ENCODE measurements at regions not wholly inside any gene's neighbourhood (a gene's known extent, or its start where the extent isn't known, plus 50 kb on each side); places are given as distances from the start of the nearest gene placed in this dataset.
A peak's percentile ranks its signal among the peaks of the same experiment; 100 is the strongest.

DNA sequence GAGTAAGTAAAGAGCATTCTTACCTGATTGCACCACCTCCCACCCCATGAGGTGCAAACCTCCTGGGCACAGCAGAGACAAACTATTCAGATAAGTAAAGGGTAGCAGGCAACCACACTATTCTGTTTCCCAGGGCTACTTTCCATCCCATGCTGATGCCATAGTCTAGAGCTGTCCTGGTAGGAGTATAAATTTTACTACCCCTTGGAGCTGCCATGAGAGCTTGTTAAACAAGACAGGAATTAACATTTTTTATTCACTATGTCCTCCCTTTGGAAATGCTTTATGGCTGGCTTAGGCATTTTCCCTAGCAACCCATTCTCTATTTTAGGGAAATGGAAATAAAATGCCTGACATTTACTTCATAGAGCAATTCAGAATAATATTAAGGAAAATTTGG lies 324.6 kb upstream of the USP25 start:
- Histone ChIP-seq H3K4me2 (no peak overlapping the region), H3K27ac (ENCODE audit: low read depth) (no peak overlapping the region), H2AFZ (no peak overlapping the region), H3K9me2 (ENCODE audit: insufficient read depth) (peaks cover 6% of the 10 kb centered on the region), H4K20me1 (replicated peaks; ENCODE audit: insufficient read depth) (no peaks in the 10 kb centered on the region), H3K27me3 (ENCODE audit: insufficient read depth) (no peaks in the 10 kb centered on the region), H3F3A (replicated peaks; ENCODE audit: low read depth) (no peaks in the 10 kb centered on the region), H3K36me3 (ENCODE audit: insufficient read depth) (no peaks in the 10 kb centered on the region), H3K79me2 (replicated peaks; ENCODE audit: insufficient read depth) (no peaks in the 10 kb centered on the region), H3K4me1 (ENCODE audit: insufficient read depth) (no peaks in the 10 kb centered on the region), H3K4me3 (no peak overlapping the region)
- no peaks in the 10 kb centered on the region for H3K36me3 Mint-ChIP-seq (ENCODE audit: low read depth)
- H3K9me3 Mint-ChIP-seq: no peaks in the 10 kb centered on the region
- H3K27ac Mint-ChIP-seq: no peak overlapping the region
- TF ChIP-seq JUNB (IDR thresholded peaks at IDR 0.05; ENCODE audit: unreplicated experiment) (no peak), EZH2 (IDR thresholded peaks at IDR 0.05; ENCODE audit: low read depth, unreplicated experiment) (no peak), EZH2phosphoT487 (IDR thresholded peaks at IDR 0.05; ENCODE audit: unreplicated experiment) (no peak), NANOG (IDR thresholded peaks at IDR 0.05; ENCODE audit: borderline replicate concordance) (no peak)
- DNase-seq (ENCODE audit: low spot score) (no peak), ATAC-seq (no peak)
- no peaks in the 10 kb centered on the region; the same call in 1 of the 3 replicates for H3K4me1 Mint-ChIP-seq
- no peak overlapping the region for H3K4me3 Mint-ChIP-seq
- peaks cover 2% of the 10 kb centered on the region for H3K27me3 Mint-ChIP-seq (ENCODE audit: insufficient read depth, low read depth, poor library complexity)

DNA sequence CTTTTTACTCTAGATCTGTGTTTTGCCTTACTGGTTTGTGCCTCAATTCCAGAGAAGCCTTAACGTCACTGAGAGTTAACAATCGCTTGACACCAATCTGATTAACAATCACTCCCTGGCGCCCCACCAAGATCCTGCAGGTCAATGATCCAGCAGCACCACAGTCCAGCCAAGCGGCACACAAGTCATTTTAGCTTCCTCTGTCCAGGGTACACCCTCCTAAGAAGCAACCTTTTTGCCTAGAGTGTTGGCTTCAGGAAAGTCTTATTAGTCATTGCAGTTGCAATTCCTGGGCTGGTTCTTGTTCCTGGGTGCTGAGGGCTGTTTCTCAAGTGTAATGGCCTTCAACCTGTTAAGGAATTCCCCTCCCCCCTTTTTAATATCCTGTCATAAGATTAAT lies 323.0 kb upstream of the USP25 start:
- Histone ChIP-seq H3K27me3 (ENCODE audit: insufficient read depth) (no peaks in the 10 kb centered on the region), H3K36me3 (ENCODE audit: insufficient read depth) (no peaks in the 10 kb centered on the region), H3K4me1 (ENCODE audit: insufficient read depth) (no peaks in the 10 kb centered on the region), H3K4me2 (no peak overlapping the region), H3K79me2 (replicated peaks; ENCODE audit: insufficient read depth) (no peaks in the 10 kb centered on the region), H4K20me1 (replicated peaks; ENCODE audit: insufficient read depth) (no peaks in the 10 kb centered on the region), H3K9me2 (ENCODE audit: insufficient read depth) (peaks cover 6% of the 10 kb centered on the region; the same call in 1 of the 2 replicates), H3F3A (replicated peaks; ENCODE audit: low read depth) (no peaks in the 10 kb centered on the region), H3K27ac (ENCODE audit: low read depth) (no peak overlapping the region), H3K4me3 (no peak overlapping the region), H2AFZ (peak overlapping the region; percentile 76; the same call in 1 of the 2 replicates)
- DNase-seq (ENCODE audit: low spot score) (no peak), ATAC-seq (no peak)
- Mint-ChIP-seq H3K4me3 (no peak overlapping the region), H3K27me3 (ENCODE audit: insufficient read depth, low read depth, poor library complexity) (peaks cover 2% of the 10 kb centered on the region), H3K4me1 (no peaks in the 10 kb centered on the region; the same call in 1 of the 3 replicates), H3K9me3 (peaks cover 5% of the 10 kb centered on the region; the same call in 1 of the 3 replicates), H3K27ac (no peak overlapping the region), H3K36me3 (ENCODE audit: low read depth) (no peaks in the 10 kb centered on the region)
- TF ChIP-seq, protein P1, sequence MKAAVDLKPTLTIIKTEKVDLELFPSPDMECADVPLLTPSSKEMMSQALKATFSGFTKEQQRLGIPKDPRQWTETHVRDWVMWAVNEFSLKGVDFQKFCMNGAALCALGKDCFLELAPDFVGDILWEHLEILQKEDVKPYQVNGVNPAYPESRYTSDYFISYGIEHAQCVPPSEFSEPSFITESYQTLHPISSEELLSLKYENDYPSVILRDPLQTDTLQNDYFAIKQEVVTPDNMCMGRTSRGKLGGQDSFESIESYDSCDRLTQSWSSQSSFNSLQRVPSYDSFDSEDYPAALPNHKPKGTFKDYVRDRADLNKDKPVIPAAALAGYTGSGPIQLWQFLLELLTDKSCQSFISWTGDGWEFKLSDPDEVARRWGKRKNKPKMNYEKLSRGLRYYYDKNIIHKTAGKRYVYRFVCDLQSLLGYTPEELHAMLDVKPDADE (IDR thresholded peaks at IDR 0.05): no peak
- TF ChIP-seq ZNF331 (CRISPR knock-in tag; IDR thresholded peaks at IDR 0.05; ENCODE audit: low read depth) (no peak), EZH2 (IDR thresholded peaks at IDR 0.05; ENCODE audit: low read depth, unreplicated experiment) (no peak)

DNA sequence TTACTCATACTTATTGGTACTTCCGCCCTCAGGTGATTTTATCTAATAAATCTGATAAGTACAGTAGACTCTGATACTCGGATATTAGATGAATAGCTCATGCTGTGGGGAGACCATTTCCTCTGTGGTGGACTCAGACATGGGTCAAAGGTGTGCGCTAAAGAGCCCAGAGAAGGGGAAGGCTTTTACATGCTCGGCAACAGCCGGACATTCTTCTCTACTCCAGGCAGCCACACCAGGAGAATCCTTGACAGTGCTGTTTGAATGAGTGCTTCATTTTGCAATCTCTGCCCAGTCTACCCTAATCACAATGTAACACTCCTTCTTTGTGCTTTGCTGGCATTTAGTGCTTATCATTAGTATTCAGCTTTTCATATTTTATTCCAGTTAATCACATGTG lies 322.2 kb upstream of the USP25 start:
- H3K4me3 Mint-ChIP-seq: no peak overlapping the region
- H3K4me3 ChIP-seq: no peak overlapping the region
- no peaks in the 10 kb centered on the region for H3K4me1 ChIP-seq (ENCODE audit: insufficient read depth)
- H4K20me1 ChIP-seq (replicated peaks; ENCODE audit: insufficient read depth): no peaks in the 10 kb centered on the region
- no peaks in the 10 kb centered on the region for H3K36me3 ChIP-seq (ENCODE audit: insufficient read depth)
- H3K4me2 ChIP-seq: no peak overlapping the region
- no peaks in the 10 kb centered on the region for H3K27me3 ChIP-seq (ENCODE audit: insufficient read depth)
- no peaks in the 10 kb centered on the region for H3K36me3 Mint-ChIP-seq (ENCODE audit: low read depth)
- H3K27ac ChIP-seq (ENCODE audit: low read depth): no peak overlapping the region
- H3K4me1 Mint-ChIP-seq: no peaks in the 10 kb centered on the region; the same call in 1 of the 3 replicates
- DNase-seq (ENCODE audit: low spot score) (no peak), ATAC-seq (no peak)
- H3K9me3 Mint-ChIP-seq: peaks cover 7% of the 10 kb centered on the region; the same call in 1 of the 3 replicates
- peaks cover 2% of the 10 kb centered on the region for H3K27me3 Mint-ChIP-seq (ENCODE audit: insufficient read depth, low read depth, poor library complexity)
- 0 out of 2 replicates have a peak overlapping the region, but pooled peaks have one; percentile 14 for H2AFZ ChIP-seq
- no peaks in the 10 kb centered on the region for H3F3A ChIP-seq (replicated peaks; ENCODE audit: low read depth)
- no peak overlapping the region for H3K27ac Mint-ChIP-seq
- peaks cover 6% of the 10 kb centered on the region; the same call in 1 of the 2 replicates for H3K9me2 ChIP-seq (ENCODE audit: insufficient read depth)
- no peaks in the 10 kb centered on the region for H3K79me2 ChIP-seq (replicated peaks; ENCODE audit: insufficient read depth)
- no peak for TF ChIP-seq EZH2 (IDR thresholded peaks at IDR 0.05; ENCODE audit: low read depth, unreplicated experiment)
- TF ChIP-seq, protein P2, sequence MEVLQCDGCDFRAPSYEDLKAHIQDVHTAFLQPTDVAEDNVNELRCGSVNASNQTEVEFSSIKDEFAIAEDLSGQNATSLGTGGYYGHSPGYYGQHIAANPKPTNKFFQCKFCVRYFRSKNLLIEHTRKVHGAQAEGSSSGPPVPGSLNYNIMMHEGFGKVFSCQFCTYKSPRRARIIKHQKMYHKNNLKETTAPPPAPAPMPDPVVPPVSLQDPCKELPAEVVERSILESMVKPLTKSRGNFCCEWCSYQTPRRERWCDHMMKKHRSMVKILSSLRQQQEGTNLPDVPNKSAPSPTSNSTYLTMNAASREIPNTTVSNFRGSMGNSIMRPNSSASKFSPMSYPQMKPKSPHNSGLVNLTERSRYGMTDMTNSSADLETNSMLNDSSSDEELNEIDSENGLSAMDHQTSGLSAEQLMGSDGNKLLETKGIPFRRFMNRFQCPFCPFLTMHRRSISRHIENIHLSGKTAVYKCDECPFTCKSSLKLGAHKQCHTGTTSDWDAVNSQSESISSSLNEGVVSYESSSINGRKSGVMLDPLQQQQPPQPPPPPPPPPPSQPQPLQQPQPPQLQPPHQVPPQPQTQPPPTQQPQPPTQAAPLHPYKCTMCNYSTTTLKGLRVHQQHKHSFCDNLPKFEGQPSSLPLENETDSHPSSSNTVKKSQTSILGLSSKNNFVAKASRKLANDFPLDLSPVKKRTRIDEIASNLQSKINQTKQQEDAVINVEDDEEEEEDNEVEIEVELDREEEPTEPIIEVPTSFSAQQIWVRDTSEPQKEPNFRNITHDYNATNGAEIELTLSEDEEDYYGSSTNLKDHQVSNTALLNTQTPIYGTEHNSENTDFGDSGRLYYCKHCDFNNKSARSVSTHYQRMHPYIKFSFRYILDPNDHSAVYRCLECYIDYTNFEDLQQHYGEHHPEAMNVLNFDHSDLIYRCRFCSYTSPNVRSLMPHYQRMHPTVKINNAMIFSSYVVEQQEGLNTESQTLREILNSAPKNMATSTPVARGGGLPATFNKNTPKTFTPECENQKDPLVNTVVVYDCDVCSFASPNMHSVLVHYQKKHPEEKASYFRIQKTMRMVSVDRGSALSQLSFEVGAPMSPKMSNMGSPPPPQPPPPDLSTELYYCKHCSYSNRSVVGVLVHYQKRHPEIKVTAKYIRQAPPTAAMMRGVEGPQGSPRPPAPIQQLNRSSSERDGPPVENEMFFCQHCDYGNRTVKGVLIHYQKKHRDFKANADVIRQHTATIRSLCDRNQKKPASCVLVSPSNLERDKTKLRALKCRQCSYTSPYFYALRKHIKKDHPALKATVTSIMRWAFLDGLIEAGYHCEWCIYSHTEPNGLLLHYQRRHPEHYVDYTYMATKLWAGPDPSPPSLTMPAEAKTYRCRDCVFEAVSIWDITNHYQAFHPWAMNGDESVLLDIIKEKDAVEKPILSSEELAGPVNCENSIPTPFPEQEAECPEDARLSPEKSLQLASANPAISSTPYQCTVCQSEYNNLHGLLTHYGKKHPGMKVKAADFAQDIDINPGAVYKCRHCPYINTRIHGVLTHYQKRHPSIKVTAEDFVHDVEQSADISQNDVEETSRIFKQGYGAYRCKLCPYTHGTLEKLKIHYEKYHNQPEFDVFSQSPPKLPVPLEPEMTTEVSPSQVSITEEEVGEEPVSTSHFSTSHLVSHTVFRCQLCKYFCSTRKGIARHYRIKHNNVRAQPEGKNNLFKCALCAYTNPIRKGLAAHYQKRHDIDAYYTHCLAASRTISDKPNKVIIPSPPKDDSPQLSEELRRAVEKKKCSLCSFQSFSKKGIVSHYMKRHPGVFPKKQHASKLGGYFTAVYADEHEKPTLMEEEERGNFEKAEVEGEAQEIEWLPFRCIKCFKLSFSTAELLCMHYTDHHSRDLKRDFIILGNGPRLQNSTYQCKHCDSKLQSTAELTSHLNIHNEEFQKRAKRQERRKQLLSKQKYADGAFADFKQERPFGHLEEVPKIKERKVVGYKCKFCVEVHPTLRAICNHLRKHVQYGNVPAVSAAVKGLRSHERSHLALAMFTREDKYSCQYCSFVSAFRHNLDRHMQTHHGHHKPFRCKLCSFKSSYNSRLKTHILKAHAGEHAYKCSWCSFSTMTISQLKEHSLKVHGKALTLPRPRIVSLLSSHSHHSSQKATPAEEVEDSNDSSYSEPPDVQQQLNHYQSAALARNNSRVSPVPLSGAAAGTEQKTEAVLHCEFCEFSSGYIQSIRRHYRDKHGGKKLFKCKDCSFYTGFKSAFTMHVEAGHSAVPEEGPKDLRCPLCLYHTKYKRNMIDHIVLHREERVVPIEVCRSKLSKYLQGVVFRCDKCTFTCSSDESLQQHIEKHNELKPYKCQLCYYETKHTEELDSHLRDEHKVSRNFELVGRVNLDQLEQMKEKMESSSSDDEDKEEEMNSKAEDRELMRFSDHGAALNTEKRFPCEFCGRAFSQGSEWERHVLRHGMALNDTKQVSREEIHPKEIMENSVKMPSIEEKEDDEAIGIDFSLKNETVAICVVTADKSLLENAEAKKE (CRISPR knock-in tag; IDR thresholded peaks at IDR 0.05): no peak
- TF ChIP-seq POLR2AphosphoS5 (IDR thresholded peaks at IDR 0.05; ENCODE audit: low read depth): no peak

All from GM23338 (cell line).